PC-9 (cell line): ENCODE measurements at regions not wholly inside any gene's neighbourhood (a gene's known extent, or its start where the extent isn't known, plus 50 kb on each side); places are given as distances from the start of the nearest gene placed in this dataset.
A peak's percentile ranks its signal among the peaks of the same experiment; 100 is the strongest.

ENCODE experiments used
- BruUV-seq: library from RNA; stranded (reverse); fragments of 400-500 nt; replicated peaks from 2 replicates; lab custom pipeline; 2021; lab: Mats Ljungman, UMichigan
- CTCF ChIA-PET: fragments of 300-600 bp; sonication (Branson Sonifier 250); formaldehyde crosslinking; loops from one replicate; lab custom pipeline; 2022; ENCODE audit warnings: antibody characterized with exemption; lab: Charles Lee
- POLR2A ChIA-PET: fragments of 300-600 bp; sonication (Branson Sonifier 250); formaldehyde crosslinking; loops from one replicate; lab custom pipeline; 2022; ENCODE audit warnings: antibody characterized with exemption; ENCODE audit not compliant: unreplicated experiment; lab: Charles Lee
- DNase-seq, 2 experiments: peaks; one replicate each; pipeline versions ENCODE4 v3.0.0 to v3.0.0-alpha.2; 2015 to 2022; ENCODE audit warnings: mixed read lengths in 1 of 2
- H2AFZ ChIP-seq: fragments of 200-600 bp; sonication (generic); 2 replicates; pipeline ENCODE4 v1.8.1; 2017; ENCODE audit warnings: antibody characterized with exemption
- H3F3A ChIP-seq: fragments of 200-600 bp; sonication (generic); 2 replicates; pipeline ENCODE4 v1.8.1; 2017; ENCODE audit warnings: antibody characterized with exemption, mild to moderate bottlenecking, low read depth; ENCODE audit not compliant: insufficient read depth
- H3K27ac ChIP-seq: fragments of 200-600 bp; sonication (generic); 2 replicates; pipeline ENCODE4 v1.6.1; 2016; ENCODE audit warnings: mixed run types
- H3K27me3 ChIP-seq: fragments of 200-600 bp; sonication (generic); 2 replicates; pipeline ENCODE4 v1.6.1; 2016; ENCODE audit warnings: low read depth, mixed run types; ENCODE audit not compliant: insufficient read depth
- H3K36me3 ChIP-seq: fragments of 200-600 bp; sonication (generic); 2 replicates; pipeline ENCODE4 v1.6.1; 2016; ENCODE audit warnings: low read depth, mixed run types
- H3K4me1 ChIP-seq: fragments of 200-600 bp; sonication (generic); replicated peaks from 2 replicates; pipeline ENCODE4 v1.6.1; 2016; ENCODE audit warnings: mixed run types; ENCODE audit not compliant: insufficient read depth
- H3K4me2 ChIP-seq: fragments of 200-600 bp; sonication (generic); 2 replicates; pipeline ENCODE4 v1.6.1; 2017; ENCODE audit warnings: mixed run types
- H3K4me3 ChIP-seq: fragments of 200-600 bp; sonication (generic); 2 replicates; pipeline ENCODE4 v1.6.1; 2016; ENCODE audit warnings: mixed run types
- H3K79me2 ChIP-seq: fragments of 200-600 bp; sonication (generic); 2 replicates; pipeline ENCODE4 v1.6.1; 2017; ENCODE audit warnings: low read depth, mixed run types
- H3K9me2 ChIP-seq: fragments of 200-600 bp; sonication (generic); 2 replicates; pipeline ENCODE4 v1.8.1; 2017; ENCODE audit warnings: mild to moderate bottlenecking; ENCODE audit not compliant: insufficient read depth
- H3K9me3 ChIP-seq: fragments of 200-600 bp; sonication (generic); 2 replicates; pipeline ENCODE4 v1.8.1; 2016; ENCODE audit warnings: low read depth; ENCODE audit not compliant: insufficient read depth
- H4K20me1 ChIP-seq: fragments of 200-600 bp; sonication (generic); 2 replicates; pipeline ENCODE4 v1.8.1; 2017; ENCODE audit not compliant: insufficient read depth
- CTCF ChIP-seq: fragments of 200-600 bp; sonication (generic); conservative IDR thresholded peaks from 2 replicates; pipeline ENCODE4 v1.6.1; 2017; ENCODE audit warnings: mixed run types, antibody characterized with exemption, mild to moderate bottlenecking, moderate library complexity
- EZH2 ChIP-seq: fragments of 200-600 bp; sonication (generic); IDR thresholded peaks from 2 replicates; pipeline ENCODE4 v1.8.0; 2017; ENCODE audit warnings: antibody characterized with exemption, low read depth
- intact Hi-C: fragments of 100-400 bp; cut with micrococcal nuclease; formaldehyde crosslinking; loops from one replicate; pipeline ENCODE4 v1.10.0; 2022; ENCODE audit not compliant: unreplicated experiment

- intact Hi-C loops, result no loop called here
- ChIA-PET CTCF (no interaction called here), POLR2A (no interaction called here)
- Histone ChIP-seq H3K4me3 (no peak overlapping the region), H3K79me2 (no peaks in the 10 kb centered on the region), H3K4me2 (no peak overlapping the region), H3K9me3 (no peaks in the 10 kb centered on the region), H4K20me1 (no peaks in the 10 kb centered on the region), H2AFZ (no peak overlapping the region), H3K27ac (no peak overlapping the region), H3K4me1 (no peaks in the 10 kb centered on the region), H3K9me2 (no peaks in the 10 kb centered on the region), H3K36me3 (no peaks in the 10 kb centered on the region), H3F3A (no peaks in the 10 kb centered on the region), H3K27me3 (no peaks in the 10 kb centered on the region)
- DNase-seq, result no peak
- no peak for TF ChIP-seq EZH2
- TF ChIP-seq CTCF, result no peak
- no TSS peak for BruUV-seq
Observed at GRCh38 chr5:64096771-64097170, 68.9 kb upstream of the RNF180 start.

- ChIA-PET POLR2A (no interaction called here), CTCF (no interaction called here)
- Histone ChIP-seq H3K79me2 (no peaks in the 10 kb centered on the region), H3K9me3 (no peaks in the 10 kb centered on the region), H2AFZ (no peak overlapping the region), H3K27ac (no peak overlapping the region), H3K4me2 (no peak overlapping the region), H3F3A (no peaks in the 10 kb centered on the region), H3K9me2 (no peaks in the 10 kb centered on the region), H3K36me3 (no peaks in the 10 kb centered on the region), H4K20me1 (no peaks in the 10 kb centered on the region), H3K27me3 (no peaks in the 10 kb centered on the region), H3K4me1 (no peaks in the 10 kb centered on the region), H3K4me3 (no peak overlapping the region)
- TF ChIP-seq CTCF (no peak), EZH2 (no peak)
- no peak for DNase-seq
- intact Hi-C loops, result loop anchor here (10.0 kb wide), 1 partner anchor 537 kb away; no protein-coding TSS in a partner anchor
- no TSS peak for BruUV-seq
Observed at GRCh38 chr5:64077589-64077988, 88.1 kb upstream of the RNF180 start.

- Histone ChIP-seq H2AFZ (no peak overlapping the region), H3F3A (no peaks in the 10 kb centered on the region), H4K20me1 (no peaks in the 10 kb centered on the region), H3K9me3 (no peaks in the 10 kb centered on the region), H3K79me2 (no peaks in the 10 kb centered on the region), H3K36me3 (no peaks in the 10 kb centered on the region), H3K4me3 (no peak overlapping the region), H3K27ac (no peak overlapping the region), H3K27me3 (no peaks in the 10 kb centered on the region), H3K4me2 (no peak overlapping the region), H3K4me1 (no peaks in the 10 kb centered on the region), H3K9me2 (no peaks in the 10 kb centered on the region)
- DNase-seq, result peak in 1 of 2 experiments; percentile 1
- POLR2A ChIA-PET, result no interaction called here
- no TSS peak for BruUV-seq
- CTCF ChIA-PET, result no interaction called here
- intact Hi-C loops, result loop anchor here (2.0 to 10.0 kb wide), 3 partner anchors 134 to 708 kb away; no protein-coding TSS in a partner anchor
- peak; percentile 62 for TF ChIP-seq CTCF
- no peak for TF ChIP-seq EZH2
Observed at GRCh38 chr5:64074533-64074932, 91.1 kb upstream of the RNF180 start.
